SH-SY5Y (cell line): ENCODE measurements at regions not wholly inside any gene's neighbourhood (a gene's known extent, or its start where the extent isn't known, plus 50 kb on each side); places are given as distances from the start of the nearest gene placed in this dataset.

Source experiments
- GATA2 ChIP-seq: IDR thresholded peaks from 2 replicates; pipeline ENCODE4 v1.6.1; 2011; ENCODE audit warnings: mild to moderate bottlenecking, low read depth, low read length
- GATA3 ChIP-seq: IDR thresholded peaks from 2 replicates; pipeline ENCODE4 v1.6.1; 2011; ENCODE audit warnings: low read depth, mild to moderate bottlenecking, low read length, moderate library complexity

- TF ChIP-seq GATA2 (no peak), GATA3 (no peak)
Measured at GRCh38 chr16:26772503-26772902, 294.2 kb upstream of the C16orf82 start.
